ENCODE measurements at regions not wholly inside any gene's neighbourhood (a gene's known extent, or its start where the extent isn't known, plus 50 kb on each side); places are given as distances from the start of the nearest gene placed in this dataset.

- TF ChIP-seq POLR2AphosphoS5 (IDR thresholded peaks at IDR 0.05; ENCODE audit: low read depth) = no peak
- TF ChIP-seq CTCF (IDR thresholded peaks at IDR 0.05; ENCODE audit: insufficient read depth, low read length) = no peak
Measured at GRCh38 chr12:131486451-131487230, 224.2 kb upstream of the SFSWAP start.
